ENCODE measurements at regions not wholly inside any gene's neighbourhood (a gene's known extent, or its start where the extent isn't known, plus 50 kb on each side); places are given as distances from the start of the nearest gene placed in this dataset.

DNA sequence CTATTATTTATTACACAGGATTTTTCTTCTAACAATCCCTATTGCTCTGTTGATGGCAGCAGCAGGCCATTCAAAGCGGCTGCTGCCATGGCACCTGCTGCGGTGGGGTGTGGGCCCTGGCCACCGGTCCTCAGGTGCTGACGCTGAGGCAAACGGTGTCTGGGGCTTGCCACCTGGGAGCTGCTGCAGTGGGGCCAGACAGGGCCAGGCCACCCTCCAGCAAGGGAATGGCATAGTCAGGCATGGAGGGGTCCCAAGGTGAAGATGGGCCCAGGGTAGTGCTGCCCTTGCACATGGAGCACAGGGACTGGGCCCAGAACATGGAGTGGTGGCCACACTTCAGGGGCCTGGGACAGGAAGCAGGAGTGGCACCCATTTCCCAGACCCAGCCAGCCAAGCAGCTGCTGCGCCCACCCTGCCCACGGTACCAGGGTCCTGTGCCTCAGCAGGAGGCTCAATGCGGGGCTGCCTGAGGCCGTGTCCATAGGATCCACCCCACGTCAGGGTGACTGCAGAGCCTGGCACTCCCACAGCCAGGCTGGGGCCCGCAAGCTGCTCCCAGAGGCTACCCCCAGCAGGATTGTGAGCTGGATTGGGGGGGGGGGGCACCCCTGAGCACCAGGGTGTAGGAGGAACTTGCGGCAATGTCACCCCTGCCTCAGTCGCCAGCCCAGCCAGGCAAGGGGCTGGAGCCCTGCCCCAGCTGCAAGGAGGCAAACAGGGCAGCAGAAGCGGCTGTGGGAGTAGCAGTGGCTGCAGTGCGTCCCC lies 53.9 kb upstream of the KRTAP11-1 start:
- TF ChIP-seq, protein P1, sequence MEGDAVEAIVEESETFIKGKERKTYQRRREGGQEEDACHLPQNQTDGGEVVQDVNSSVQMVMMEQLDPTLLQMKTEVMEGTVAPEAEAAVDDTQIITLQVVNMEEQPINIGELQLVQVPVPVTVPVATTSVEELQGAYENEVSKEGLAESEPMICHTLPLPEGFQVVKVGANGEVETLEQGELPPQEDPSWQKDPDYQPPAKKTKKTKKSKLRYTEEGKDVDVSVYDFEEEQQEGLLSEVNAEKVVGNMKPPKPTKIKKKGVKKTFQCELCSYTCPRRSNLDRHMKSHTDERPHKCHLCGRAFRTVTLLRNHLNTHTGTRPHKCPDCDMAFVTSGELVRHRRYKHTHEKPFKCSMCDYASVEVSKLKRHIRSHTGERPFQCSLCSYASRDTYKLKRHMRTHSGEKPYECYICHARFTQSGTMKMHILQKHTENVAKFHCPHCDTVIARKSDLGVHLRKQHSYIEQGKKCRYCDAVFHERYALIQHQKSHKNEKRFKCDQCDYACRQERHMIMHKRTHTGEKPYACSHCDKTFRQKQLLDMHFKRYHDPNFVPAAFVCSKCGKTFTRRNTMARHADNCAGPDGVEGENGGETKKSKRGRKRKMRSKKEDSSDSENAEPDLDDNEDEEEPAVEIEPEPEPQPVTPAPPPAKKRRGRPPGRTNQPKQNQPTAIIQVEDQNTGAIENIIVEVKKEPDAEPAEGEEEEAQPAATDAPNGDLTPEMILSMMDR (IDR thresholded peaks at IDR 0.05): no peak
- TF ChIP-seq POLR2A (IDR thresholded peaks at IDR 0.05): no peak
- Histone ChIP-seq H3K4me3 (no peak overlapping the region), H3K27ac (no peak overlapping the region), H3K4me1 (no peaks in the 10 kb centered on the region), H3K9me3 (peaks cover 0 to 4% (median 0%) of the 10 kb centered on the region in 12 donors), H3K36me3 (no peaks in the 10 kb centered on the region), H3K27me3 (no peaks in the 10 kb centered on the region)
- 92 to 93% (median 93%) methylated on average over 9 to 15 of the region's 15 CpGs for WGBS, 4 donors
- DNase-seq (no peak), ATAC-seq (peak in 1 of 4 donors; percentile 29)
- intact Hi-C loops (cut with DNase I): no loop called here

DNA sequence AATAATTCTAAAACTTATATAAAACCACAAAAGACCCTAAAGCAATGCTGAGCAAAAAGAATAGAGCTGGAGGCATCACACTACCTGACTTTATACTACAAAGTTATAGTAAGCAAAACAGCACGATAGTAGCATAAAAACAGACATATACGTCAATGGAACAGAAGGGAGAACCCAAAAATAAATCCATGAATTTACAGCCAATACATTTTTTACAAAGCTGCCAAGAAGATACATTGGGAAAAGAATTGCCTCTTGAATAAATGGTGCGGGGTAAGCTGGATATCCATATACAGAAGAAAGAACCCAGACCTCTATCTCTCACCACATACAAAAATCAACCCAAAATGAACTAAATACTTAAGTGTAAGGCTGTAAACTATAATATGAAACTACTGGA lies 51.3 kb upstream of the KRTAP11-1 start:
- no peaks in the 10 kb centered on the region for H3K36me3 ChIP-seq
- no peak overlapping the region for H3K27ac ChIP-seq
- intact Hi-C loops (cut with DNase I): no loop called here
- H3K27me3 ChIP-seq: no peaks in the 10 kb centered on the region
- DNase-seq (no peak), ATAC-seq (no peak)
- no peak for TF ChIP-seq POLR2A (IDR thresholded peaks at IDR 0.05)
- TF ChIP-seq, protein P1 (IDR thresholded peaks at IDR 0.05): no peak
- no peak overlapping the region for H3K4me3 ChIP-seq
- 88 to 93% (median 91%) methylated on average over 3 of the region's 3 CpGs for WGBS, 4 donors
- H3K9me3 ChIP-seq: peaks cover 0 to 8% (median 0%) of the 10 kb centered on the region in 12 donors
- H3K4me1 ChIP-seq: no peaks in the 10 kb centered on the region

All from heart left ventricle (tissue), 16 donors.